ENCODE measurements at regions not wholly inside any gene's neighbourhood (a gene's known extent, or its start where the extent isn't known, plus 50 kb on each side); places are given as distances from the start of the nearest gene placed in this dataset.

DNA sequence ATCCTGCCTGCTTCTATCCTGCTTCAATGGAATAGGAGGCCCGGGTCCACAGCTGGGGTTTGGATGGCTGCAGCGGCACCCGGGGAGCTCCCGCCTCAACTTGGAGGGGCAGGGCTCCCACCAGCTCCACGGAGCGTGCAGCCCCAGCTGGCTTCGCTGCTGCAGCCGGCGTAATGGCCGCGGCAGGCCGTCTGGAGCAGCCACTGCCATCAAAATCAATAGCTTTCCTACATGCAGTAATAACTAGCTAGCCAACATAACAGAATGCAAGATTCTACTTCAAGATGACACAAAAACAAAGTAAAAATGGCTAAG is 154.2 kb upstream of the RMP24 start:
- Histone ChIP-seq H2AFZ (ENCODE audit: low read length) (no peak overlapping the region), H3K9ac (ENCODE audit: low read depth, low read length, poor library complexity, severe bottlenecking) (no peak overlapping the region), H3K4me2 (ENCODE audit: low read depth, low read length, poor library complexity, severe bottlenecking) (no peak overlapping the region), H4K20me1 (ENCODE audit: insufficient read depth, low read length, poor library complexity, severe bottlenecking) (no peaks in the 10 kb centered on the region), H3K9me3 (ENCODE audit: insufficient read depth, low read depth, low read length) (no peaks in the 10 kb centered on the region), H3K4me3 (ENCODE audit: low read length, poor library complexity, severe bottlenecking) (no peak overlapping the region), H3K27me3 (ENCODE audit: insufficient read depth, low read length, poor library complexity, severe bottlenecking) (no peaks in the 10 kb centered on the region), H3F3A (ENCODE audit: low read depth) (no peaks in the 10 kb centered on the region), H3K36me3 (ENCODE audit: insufficient read depth, low read length) (no peaks in the 10 kb centered on the region), H3K9me2 (replicated peaks; ENCODE audit: low read depth, low read length) (no peaks in the 10 kb centered on the region), H3K79me2 (ENCODE audit: insufficient read depth, low read length) (no peaks in the 10 kb centered on the region), H3K4me1 (ENCODE audit: insufficient read depth, low read length, poor library complexity, severe bottlenecking) (no peaks in the 10 kb centered on the region)
- TF ChIP-seq, protein P1, sequence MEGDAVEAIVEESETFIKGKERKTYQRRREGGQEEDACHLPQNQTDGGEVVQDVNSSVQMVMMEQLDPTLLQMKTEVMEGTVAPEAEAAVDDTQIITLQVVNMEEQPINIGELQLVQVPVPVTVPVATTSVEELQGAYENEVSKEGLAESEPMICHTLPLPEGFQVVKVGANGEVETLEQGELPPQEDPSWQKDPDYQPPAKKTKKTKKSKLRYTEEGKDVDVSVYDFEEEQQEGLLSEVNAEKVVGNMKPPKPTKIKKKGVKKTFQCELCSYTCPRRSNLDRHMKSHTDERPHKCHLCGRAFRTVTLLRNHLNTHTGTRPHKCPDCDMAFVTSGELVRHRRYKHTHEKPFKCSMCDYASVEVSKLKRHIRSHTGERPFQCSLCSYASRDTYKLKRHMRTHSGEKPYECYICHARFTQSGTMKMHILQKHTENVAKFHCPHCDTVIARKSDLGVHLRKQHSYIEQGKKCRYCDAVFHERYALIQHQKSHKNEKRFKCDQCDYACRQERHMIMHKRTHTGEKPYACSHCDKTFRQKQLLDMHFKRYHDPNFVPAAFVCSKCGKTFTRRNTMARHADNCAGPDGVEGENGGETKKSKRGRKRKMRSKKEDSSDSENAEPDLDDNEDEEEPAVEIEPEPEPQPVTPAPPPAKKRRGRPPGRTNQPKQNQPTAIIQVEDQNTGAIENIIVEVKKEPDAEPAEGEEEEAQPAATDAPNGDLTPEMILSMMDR (conservative IDR thresholded peaks at IDR 0.05; ENCODE audit: low read length) = no peak
- TF ChIP-seq EZH2phosphoT487 (IDR thresholded peaks at IDR 0.05; ENCODE audit: borderline replicate concordance) = no peak

DNA sequence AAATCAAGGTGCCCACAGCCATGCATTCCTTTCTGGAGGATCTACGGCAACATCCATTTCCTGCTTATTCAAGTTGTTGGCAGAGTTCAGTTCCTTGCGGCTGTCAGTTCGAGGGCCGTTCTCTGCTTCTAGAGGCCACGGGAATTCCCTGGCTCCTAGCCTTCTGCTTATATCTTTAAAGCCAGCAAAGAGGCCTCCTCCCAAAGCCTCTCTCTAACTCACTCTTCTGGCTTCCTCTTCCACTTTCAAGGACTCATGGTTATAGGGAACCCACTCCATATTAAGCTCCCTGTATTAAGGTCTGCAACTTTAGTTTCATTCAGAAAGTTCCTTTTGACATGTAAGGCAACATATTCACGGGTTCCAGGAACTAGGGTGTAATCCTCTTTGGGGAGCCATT is 150.1 kb upstream of the RMP24 start:
- Histone ChIP-seq H4K20me1 (ENCODE audit: insufficient read depth, low read length, poor library complexity, severe bottlenecking) (no peaks in the 10 kb centered on the region), H3K9me3 (ENCODE audit: insufficient read depth, low read depth, low read length) (no peaks in the 10 kb centered on the region), H3K27me3 (ENCODE audit: insufficient read depth, low read length, poor library complexity, severe bottlenecking) (no peaks in the 10 kb centered on the region), H3K9ac (ENCODE audit: low read depth, low read length, poor library complexity, severe bottlenecking) (no peak overlapping the region), H3K4me1 (ENCODE audit: insufficient read depth, low read length, poor library complexity, severe bottlenecking) (no peaks in the 10 kb centered on the region), H3K36me3 (ENCODE audit: insufficient read depth, low read length) (no peaks in the 10 kb centered on the region), H3F3A (ENCODE audit: low read depth) (no peaks in the 10 kb centered on the region), H3K79me2 (ENCODE audit: insufficient read depth, low read length) (no peaks in the 10 kb centered on the region), H3K4me2 (ENCODE audit: low read depth, low read length, poor library complexity, severe bottlenecking) (no peak overlapping the region), H2AFZ (ENCODE audit: low read length) (no peak overlapping the region), H3K9me2 (replicated peaks; ENCODE audit: low read depth, low read length) (no peaks in the 10 kb centered on the region), H3K4me3 (ENCODE audit: low read length, poor library complexity, severe bottlenecking) (no peak overlapping the region)
- TF ChIP-seq EZH2phosphoT487 (IDR thresholded peaks at IDR 0.05; ENCODE audit: borderline replicate concordance) = no peak
- TF ChIP-seq, protein P1 (conservative IDR thresholded peaks at IDR 0.05; ENCODE audit: low read length) = no peak

DNA sequence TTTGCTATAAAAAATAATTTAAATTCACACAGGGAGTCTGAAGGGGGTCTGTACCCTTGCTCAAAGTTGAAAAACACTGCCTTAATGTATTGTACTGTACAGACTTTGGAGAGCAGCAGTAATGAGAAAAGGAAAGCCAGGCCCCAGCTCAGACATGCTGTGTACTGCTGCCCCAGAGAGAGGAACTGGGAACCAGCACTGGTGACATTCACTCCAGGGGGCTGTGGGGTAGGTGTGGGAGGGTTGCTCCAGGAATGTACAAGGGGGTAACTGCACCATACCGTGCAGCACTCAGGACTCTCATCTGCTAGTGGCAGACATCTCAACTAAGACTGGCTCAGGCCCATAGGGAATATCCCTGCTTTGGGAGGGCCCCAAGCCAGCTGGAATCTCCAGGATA is 146.0 kb upstream of the RMP24 start:
- Histone ChIP-seq H2AFZ (ENCODE audit: low read length) (no peak overlapping the region), H3K36me3 (ENCODE audit: insufficient read depth, low read length) (no peaks in the 10 kb centered on the region), H3K27me3 (ENCODE audit: insufficient read depth, low read length, poor library complexity, severe bottlenecking) (no peaks in the 10 kb centered on the region), H3K9me2 (replicated peaks; ENCODE audit: low read depth, low read length) (no peaks in the 10 kb centered on the region), H3K4me1 (ENCODE audit: insufficient read depth, low read length, poor library complexity, severe bottlenecking) (no peaks in the 10 kb centered on the region), H3K79me2 (ENCODE audit: insufficient read depth, low read length) (no peaks in the 10 kb centered on the region), H4K20me1 (ENCODE audit: insufficient read depth, low read length, poor library complexity, severe bottlenecking) (no peaks in the 10 kb centered on the region), H3K4me2 (ENCODE audit: low read depth, low read length, poor library complexity, severe bottlenecking) (no peak overlapping the region), H3K9me3 (ENCODE audit: insufficient read depth, low read depth, low read length) (no peaks in the 10 kb centered on the region), H3K4me3 (ENCODE audit: low read length, poor library complexity, severe bottlenecking) (no peak overlapping the region), H3K9ac (ENCODE audit: low read depth, low read length, poor library complexity, severe bottlenecking) (no peak overlapping the region), H3F3A (ENCODE audit: low read depth) (no peaks in the 10 kb centered on the region)
- no peak for TF ChIP-seq EZH2phosphoT487 (IDR thresholded peaks at IDR 0.05; ENCODE audit: borderline replicate concordance)
- TF ChIP-seq, protein P1 (conservative IDR thresholded peaks at IDR 0.05; ENCODE audit: low read length) = no peak
